SIG-M5 treated with dmso at 0.1 percent for 504 hours (cell line): ENCODE measurements at regions not wholly inside any gene's neighbourhood (a gene's known extent, or its start where the extent isn't known, plus 50 kb on each side); places are given as distances from the start of the nearest gene placed in this dataset.
A peak's percentile ranks its signal among the peaks of the same experiment; 100 is the strongest.
"Not testable (repeated sequence)": the region's sequence is repeated elsewhere in the genome, so short reads cannot be mapped to it uniquely, and the experiment has no call there.

Source experiments
- DNase-seq: peaks from one replicate; lab custom pipeline; 2025; ENCODE audit not compliant: unreplicated experiment; lab: John Stamatoyannopoulos, UW

DNA sequence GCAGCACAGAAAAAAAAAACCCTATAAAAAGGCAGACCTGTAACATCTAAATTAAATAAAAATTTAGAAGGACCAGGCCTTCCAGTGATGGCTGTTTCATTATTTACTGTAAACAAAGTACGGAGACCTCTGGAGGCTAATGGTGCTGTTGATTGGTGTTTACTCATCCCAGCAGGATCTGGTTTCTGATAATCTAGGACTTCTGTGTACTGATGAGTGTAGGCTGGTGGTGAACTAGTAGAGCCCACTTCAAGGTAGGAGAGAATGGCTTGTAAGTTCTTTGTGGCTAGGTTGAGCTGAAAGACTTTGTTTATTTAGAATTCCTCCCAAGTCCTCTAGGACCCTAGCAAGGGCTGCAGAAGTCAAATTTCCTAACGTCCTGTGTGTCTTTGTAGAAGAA lies 398.1 kb upstream of the PITX2 start:
- DNase-seq, result no peak

DNA sequence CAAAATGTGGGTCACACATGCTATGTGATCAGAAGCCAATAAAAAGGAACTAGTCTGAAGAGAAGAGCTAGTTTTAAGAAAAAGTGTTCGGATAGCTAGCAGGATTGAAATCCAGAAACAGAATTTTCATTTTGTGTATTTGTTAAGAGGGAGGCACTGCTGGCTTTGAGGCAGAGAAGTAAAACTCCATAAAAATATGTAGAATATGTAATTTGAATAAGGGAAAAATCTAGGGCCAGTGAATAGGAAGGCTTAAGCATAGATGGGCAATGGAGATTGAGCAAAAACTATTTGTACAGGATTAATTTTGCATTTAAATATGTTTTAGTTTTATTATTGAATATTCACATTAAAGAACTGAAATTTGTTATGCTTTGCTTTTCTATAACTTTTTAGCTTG lies 399.9 kb upstream of the PITX2 start:
- DNase-seq, result no peak

DNA sequence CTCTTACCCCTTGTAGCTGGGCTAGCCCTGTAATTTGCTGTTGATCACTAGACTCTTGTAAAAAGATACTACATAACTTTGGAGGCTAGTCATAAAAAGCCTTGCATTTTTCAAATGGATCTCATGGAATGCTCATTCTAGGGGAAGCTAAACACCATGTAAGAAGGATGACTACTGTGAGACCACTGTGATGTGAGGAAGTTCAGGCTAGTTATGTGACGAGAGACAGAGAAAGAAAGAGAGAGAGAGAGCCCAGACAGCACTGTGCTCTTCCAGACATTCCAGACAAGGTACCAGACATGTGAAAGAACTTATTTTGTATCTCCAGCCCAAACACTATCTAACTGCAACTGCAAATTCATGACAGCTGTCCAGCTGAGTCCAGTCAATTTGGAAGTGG lies 404.6 kb upstream of the PITX2 start:
- no peak for DNase-seq

DNA sequence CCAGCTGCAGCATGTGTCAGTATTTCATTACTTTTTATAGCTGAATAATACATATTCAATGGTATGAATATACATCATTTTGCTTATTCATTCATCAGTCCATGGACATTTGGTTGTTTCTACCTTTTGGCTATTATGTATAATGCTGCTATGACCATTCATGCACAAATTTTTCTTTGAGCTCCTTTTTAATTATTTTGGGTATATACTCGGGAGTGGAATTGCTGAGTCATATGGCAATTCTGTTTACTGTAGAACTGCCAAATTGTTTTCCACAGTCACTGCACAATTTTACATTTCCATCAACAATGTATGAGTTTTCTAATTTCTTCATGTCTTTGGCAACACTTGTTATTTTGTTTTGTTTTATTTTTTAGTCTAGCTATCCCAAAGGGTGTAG lies 405.9 kb upstream of the PITX2 start:
- DNase-seq, result no peak

DNA sequence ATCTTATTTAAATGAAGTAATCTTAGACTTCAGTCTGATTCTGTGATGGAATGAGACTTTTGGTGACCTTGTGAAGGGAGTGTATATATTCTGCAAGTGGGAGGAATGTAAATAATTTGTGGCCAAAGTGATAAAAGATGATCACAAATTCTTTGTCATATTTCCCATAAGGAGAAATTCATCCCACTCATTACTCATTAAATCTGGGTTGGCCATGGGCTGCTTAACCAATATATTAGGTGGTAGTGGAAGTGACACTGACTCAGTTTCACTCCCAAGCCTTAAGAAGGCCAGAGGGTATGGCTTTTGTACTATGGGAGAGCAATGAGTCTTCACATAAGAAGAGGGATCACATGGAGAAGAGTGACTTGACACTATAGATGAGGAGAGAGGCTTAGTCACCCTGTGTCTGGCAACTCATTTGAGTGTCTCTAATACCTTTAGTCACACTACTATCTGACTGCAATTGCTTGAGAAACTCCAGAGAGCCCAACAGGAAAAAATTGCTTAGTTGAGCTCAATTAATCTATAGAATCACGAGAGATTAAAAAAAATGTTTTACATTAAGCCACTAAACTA lies 408.2 kb upstream of the PITX2 start:
- DNase-seq, result no peak

DNA sequence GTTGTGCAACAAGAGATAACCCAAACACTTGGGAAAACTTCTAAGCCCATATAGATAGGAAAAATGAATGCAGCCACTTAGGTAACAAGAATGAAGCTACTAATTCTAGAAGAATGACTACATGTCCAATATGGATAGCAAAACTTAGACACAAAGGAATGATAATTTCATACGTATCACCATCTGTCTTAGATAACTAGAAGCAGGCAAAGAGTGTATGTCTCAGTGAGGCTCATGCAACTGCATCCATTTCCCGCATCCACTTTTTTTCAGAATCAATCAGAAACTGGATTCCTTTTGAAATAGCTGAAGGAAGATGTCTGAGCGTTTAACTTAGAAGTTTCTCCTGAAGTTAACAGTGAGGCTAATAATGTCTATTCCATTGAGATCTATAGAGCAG lies 408.7 kb upstream of the PITX2 start:
- DNase-seq, result no peak

DNA sequence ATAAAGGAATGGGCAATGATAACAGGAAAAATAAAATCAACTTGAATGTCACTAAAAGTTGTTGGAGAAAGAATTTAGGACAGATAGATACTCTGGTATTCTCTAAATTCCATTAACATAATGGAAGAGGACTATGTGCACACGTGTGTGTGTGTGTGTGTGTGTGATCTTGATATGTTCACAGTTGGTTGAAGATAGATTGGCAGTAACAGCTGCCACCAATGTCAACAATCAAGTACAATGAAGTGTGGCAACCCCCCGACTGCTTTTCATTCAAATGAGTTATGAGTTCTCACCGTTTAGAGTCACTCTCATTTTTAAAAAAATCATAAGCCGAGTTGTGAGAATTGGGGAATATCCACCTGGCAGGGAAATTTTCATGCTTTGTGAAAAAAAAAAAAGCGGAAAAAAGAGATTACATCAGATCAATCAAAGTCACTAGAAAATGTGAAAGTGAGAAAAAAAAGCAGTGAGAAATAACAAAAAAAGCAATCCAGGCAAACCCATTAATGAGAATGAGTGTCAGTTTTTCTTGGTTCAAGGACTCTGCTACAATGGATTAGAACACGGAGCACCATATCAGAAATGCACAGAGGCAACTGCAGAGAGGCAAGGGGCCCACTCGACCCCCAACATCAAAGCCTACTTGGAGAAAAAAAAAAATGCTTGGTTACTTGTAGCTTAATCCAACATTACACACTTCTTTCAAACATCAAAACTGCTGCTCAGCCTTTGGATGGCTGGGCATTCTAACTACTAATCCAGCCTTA lies 414.9 kb upstream of the PITX2 start:
- DNase-seq, result no peak

DNA sequence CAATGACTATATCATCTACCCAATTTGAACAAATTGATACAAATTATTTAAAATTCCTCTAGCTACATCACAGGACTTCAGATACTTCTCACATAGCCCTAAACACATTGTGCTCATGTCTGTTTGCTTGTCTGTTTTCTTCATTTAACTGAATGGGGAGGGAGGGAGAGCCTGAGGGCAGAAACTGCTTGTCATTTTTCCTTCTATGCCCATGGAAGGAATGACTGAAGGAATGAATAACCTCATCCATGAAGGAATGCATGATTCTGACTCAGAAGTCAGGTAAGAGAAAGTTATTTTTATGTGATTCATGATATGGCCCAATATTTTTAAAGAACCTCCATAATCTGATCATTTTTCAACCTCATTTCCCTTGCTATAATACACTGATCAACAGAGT lies 418.0 kb upstream of the PITX2 start:
- no peak for DNase-seq

DNA sequence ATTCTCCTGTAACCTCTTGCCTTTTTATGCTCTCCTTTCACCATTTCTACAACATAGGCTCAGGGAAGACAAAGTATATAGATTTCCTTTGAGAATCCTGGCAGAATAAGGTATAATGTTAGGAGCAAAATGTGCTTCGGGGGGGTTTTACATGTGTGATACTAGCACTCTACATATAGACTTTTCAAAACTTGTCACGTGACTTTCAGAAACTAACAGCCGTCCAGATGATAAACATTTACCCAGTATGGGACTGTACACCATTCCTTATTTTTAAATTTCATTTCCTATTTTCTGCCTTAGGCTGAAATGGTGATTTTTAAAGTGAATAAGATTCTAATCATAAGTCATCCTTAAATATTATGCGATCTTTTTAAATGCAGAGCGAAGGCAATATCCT lies 420.4 kb upstream of the PITX2 start:
- DNase-seq, result no peak

DNA sequence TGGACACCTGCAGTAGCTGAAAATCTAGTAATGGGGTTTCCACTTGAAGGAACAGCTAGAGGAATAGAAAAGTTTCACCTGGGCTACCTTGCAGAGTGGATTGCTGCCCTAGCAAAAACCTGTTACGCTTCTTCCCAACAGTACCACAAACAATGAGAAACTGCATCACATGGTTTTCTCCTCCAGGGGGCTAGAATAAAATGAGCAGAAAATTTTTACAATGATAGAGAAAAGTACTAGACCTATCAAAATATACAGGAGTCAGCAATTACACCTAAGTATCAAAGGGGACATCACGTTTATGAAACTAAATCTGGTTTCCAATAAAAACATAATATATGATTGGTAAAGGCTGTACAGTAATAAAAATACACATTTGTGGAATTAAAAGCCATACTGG lies 423.1 kb upstream of the PITX2 start:
- no peak for DNase-seq

DNA sequence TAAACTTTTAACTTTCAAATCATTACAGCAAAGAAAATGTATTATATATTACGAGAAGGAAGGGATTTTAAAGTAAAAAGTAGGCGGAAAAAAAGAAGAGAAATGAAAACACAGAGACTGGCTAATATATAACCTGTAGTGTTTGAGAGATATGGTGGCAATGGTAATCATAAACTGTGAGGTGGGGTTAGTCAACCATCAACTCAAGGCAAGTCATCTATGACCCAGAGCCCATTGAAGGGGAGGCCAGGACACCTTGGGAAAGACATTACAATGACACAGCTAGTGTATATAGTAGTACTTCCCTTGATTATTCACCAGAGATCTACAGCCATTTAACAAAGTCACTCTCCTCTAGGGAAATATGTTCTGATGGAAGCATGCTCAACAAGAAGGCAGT lies 423.9 kb upstream of the PITX2 start:
- no peak for DNase-seq

DNA sequence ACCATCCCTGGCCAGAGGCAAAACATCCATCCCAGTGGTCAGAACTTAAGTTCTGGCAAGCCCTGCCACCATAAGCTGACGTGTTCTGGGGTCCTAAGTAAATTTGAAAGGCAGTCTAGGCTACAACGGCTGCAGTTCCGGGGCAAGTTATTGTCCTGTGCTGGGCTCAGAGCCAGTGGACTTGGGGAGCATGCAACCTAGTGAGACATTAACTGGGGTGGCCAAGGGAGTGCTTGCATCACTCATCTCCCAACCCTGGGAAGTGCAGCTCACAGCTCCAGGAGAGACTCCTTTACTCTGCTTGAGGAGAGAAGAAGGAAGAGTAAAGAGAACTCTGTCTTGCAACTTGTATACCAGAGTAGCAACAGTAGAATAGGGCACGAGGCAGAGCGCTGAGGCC lies 425.4 kb upstream of the PITX2 start:
- no peak for DNase-seq

DNA sequence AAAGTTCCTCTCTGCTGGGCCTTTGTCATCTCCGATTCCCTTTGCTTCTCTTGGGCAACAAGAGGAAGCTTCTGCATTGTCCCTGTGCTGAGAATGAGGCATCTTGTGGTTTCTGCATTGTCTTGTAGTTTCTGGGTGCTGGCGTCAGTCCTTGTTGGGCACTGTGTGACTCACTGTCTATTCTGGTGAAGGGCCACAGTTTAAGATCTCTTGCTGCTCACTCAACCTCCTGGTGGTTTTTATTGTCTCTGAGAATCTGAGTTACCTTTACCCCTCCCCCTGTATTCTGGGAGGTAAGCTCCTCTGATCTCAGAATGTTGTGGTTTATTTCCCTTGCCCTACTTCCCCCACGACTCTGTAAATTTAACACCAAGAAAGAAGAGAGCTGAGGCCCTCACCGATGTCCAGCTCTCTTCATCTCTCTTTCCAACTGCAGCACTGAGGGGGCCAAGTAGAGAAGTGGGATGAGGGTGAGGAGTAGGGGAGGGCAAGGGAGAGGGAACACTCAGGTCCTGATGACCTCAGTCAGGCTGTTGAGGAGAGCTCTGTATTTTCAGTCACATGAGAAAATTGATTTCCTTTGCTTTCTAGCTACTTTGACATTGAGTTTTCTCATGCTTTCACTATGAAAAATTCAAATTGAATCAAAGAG lies 441.6 kb upstream of the PITX2 start:
- peak; percentile 1 for DNase-seq

DNA sequence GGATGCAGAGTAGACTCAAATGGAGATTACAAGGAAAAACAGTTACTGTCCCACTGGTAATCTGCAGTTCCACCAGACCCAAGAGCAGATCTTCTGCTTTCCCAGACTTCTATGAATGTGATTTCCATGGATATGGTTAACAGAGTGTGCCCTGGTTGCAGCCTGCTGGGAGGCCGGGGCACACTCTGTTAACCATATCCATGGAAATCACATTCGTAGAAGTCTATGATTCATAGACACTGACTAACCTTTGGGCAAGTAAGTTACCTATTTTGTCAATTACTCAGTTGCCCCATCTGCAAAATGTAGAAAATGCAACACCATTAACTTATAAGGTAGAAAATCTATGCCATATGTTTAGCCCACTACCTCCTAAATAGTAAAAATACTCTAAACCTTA lies 443.1 kb upstream of the PITX2 start:
- DNase-seq, result no peak

DNA sequence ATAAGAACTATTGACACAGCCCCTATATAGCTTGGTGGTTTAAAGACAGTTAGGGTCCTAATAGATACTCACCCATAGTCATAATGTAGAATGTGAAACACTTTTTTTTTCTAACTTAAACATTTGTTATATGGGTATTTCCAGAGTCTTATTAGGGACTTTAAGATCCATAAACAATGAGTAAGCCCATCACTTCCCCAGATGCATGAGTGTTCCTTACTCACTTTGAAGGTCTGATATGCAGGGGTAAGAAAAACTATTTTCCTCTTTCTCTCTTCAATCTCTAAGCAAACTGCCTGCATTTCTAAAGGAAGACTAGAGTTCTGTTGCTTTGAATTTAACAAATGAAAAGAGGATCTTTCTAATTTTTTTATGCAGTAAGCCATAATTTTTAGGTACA lies 443.6 kb upstream of the PITX2 start:
- no peak for DNase-seq

DNA sequence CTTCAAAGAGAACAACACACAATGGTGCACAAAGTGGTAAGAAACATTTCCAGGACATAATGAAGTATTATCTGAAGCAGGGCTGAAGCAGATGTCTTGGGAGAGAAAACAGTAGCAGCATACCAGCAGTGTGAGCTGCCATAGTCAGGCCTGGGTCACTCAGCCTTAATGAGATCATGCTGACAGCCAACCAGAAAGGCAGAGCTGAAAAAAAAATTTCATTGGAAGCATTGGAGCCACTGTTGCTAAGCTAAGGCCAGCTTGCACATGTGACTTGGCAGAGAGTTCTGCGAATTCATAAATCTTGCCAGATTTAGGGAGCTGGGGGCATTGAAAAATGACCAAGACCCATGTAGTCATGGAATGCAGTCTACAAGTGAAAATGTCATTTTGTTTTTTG lies 444.0 kb upstream of the PITX2 start:
- no peak for DNase-seq

DNA sequence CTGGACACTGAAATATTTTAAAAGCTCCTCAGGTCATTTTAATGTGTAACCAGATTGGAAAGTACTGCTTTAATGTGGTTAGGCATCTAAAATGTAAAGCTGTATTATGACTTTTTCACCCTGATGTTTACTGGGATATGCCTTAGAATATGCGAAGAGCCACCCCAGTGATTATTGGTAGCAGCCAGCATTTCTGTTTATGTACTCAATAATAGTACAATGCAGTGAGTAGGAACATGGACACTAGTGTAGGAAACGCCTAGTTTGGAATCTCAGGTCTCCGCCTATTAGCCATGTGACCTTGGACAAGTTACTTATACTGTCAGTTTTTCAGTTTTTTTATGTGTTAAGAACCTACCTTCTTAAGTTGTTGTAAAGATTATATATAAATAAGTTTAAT lies 446.0 kb upstream of the PITX2 start:
- DNase-seq, result no peak

DNA sequence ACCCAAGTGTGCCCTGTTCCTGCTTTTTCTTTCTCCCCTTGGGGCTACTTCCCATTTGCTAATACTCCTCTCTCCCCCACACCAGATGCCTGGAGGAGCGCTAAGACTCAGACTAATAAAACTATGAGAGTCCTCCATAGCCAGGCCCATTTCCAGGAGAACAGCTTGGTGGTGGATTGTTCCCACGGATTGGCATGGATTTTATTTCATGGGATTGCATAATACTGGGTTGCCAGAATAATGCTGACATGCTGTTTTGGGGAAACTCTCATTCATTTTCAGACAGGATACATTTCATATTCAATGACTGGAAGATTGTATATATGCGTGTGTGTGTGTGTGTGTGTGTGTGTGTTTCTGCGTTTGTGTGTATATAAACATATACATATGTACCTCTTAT lies 447.5 kb upstream of the PITX2 start:
- no peak for DNase-seq

DNA sequence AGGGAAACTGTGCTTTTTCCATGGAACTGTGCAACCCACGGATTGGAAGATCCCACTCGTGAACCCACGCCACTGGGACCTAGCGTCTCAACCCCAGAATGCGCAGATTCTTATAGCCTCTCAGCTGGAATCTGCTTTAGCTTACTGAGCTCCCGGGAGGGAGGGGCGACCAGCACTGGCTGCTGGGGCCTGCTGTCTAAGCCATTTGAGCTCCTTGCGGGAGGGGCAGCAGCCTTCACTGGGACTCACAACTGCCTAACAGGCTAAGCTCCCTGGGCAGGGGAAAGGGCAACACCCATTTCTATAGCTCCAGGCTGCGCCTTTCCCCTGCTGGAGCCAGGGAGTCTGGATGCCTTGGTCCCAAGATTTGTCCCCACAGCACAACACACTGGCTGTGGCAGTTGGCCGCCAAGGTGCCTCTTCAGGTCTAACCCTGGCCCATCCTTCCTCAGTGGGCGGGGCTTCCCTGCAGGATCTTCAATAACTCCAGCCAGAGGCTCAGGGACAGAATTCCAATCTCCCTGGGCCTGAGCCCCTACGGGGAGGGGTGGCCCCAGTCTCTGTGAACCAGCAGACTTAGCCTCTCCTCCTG lies 451.7 kb upstream of the PITX2 start:
- no peak for DNase-seq

DNA sequence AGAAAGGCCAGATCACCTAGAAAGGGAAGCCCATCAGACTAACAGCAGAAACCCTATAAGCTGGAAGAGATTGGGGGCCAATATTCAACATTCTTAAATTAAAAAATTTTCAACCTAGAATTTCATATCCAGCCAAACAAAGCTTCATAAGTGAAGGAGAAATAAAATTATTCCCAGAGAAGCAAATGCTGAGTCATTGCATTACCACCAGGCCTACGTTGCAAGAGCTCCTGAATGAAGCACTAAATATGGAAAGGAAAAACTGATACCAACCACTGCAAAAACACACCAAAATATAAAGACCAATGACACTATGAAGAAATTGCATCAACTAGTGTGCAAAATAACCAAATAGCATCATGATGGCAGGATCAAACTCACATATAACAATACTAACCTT lies 453.4 kb upstream of the PITX2 start:
- not testable (repeated sequence) for DNase-seq

DNA sequence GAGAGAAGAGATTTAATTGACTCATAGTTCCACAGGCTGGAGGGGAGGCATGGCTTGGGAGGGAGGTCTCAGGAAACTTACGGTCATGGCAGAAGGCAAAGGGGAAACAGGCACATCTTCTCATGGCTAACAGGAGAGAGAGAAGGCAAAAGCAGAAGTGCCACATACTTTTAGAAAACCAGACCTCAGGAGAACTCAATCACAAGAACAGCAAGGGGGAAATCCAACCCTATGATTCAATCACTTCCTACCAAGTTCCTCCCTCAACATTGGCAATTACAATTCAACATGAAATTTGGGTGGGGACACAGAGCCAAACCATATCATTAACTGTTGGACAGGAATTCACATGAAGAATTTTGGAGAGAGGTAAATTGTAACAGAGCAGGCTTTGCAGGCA lies 485.3 kb upstream of the PITX2 start:
- no peak for DNase-seq

DNA sequence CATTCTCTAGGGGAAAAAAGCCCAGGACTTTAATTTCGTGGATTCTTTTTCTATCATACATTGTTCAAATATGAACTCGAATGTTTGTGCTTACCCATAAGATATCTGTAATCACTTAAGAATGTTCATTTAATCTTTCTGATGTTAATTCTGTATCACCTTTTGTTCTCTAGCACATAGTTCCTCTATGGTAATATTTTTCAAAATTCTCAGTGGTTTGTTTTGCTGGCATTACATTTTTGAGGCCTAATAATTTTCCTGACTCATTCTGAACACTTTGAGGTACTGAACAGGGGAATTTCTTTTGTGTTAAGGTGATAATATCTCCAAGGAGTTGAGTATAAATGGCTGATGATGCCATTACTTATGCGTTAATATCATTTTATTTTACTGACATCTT lies 490.7 kb upstream of the PITX2 start:
- DNase-seq, result no peak
